RWPE1 (cell line): ENCODE measurements at regions not wholly inside any gene's neighbourhood (a gene's known extent, or its start where the extent isn't known, plus 50 kb on each side); places are given as distances from the start of the nearest gene placed in this dataset.

ENCODE experiments used
- CTCF ChIA-PET: fragments of 350-600 bp; sonication (Branson Sonifier 250); formaldehyde crosslinking; extraction: SDS; loops from one replicate; lab custom pipeline; 2021; lab: Yijun Ruan, JAX
- POLR2A ChIA-PET: fragments of 400-600 bp; formaldehyde crosslinking; extraction: SDS; loops from one replicate; lab custom pipeline; 2020; ENCODE audit warnings: antibody characterized with exemption; ENCODE audit not compliant: low non-redundant PET; lab: Yijun Ruan, JAX
- DNase-seq: peaks from one replicate; pipeline ENCODE4 v3.0.0; 2012; ENCODE audit warnings: low spot score
- H3K27ac ChIP-seq: fragments of 450-650 bp; 2 replicates; pipeline ENCODE4 v1.5.1; 2017
- CTCF ChIP-seq: fragments of 450-650 bp; conservative IDR thresholded peaks from 2 replicates; pipeline ENCODE4 v1.5.1; 2017; ENCODE audit warnings: low read depth, mild to moderate bottlenecking

- ChIA-PET CTCF (no interaction called here), POLR2A (no interaction called here)
- no peak for DNase-seq
- H3K27ac ChIP-seq, result no peak overlapping the region
- no peak for TF ChIP-seq CTCF
These were observed 203.5 kb upstream of the IRX3 start for GRCh38 chr16:54490112-54490488.

GRCh38 chr16:54489225-54490111, 202.9 kb upstream of the IRX3 start:
- POLR2A ChIA-PET, result no interaction called here
- no peak for DNase-seq
- CTCF ChIA-PET, result no interaction called here
- no peak for TF ChIP-seq CTCF
- no peak overlapping the region for H3K27ac ChIP-seq

- ChIA-PET POLR2A (no interaction called here), CTCF (no interaction called here)
- no peak overlapping the region for H3K27ac ChIP-seq
- TF ChIP-seq CTCF, result no peak
- DNase-seq, result no peak
These were observed 202.1 kb upstream of the IRX3 start for GRCh38 chr16:54488729-54489128.

- POLR2A ChIA-PET, result no interaction called here
- no peak overlapping the region for H3K27ac ChIP-seq
- no peak for DNase-seq
- CTCF ChIA-PET, result no interaction called here
- no peak for TF ChIP-seq CTCF
These were observed 201.3 kb upstream of the IRX3 start for GRCh38 chr16:54487933-54488332.

GRCh38 chr16:54484700-54485099, 198.1 kb upstream of the IRX3 start:
- TF ChIP-seq CTCF, result no peak
- H3K27ac ChIP-seq, result no peak overlapping the region
- no peak for DNase-seq
- CTCF ChIA-PET, result no interaction called here
- POLR2A ChIA-PET, result no interaction called here

- no peak for TF ChIP-seq CTCF
- no peak overlapping the region for H3K27ac ChIP-seq
- CTCF ChIA-PET, result no interaction called here
- DNase-seq, result no peak
- POLR2A ChIA-PET, result no interaction called here
These were observed 196.4 kb upstream of the IRX3 start for GRCh38 chr16:54482892-54483574.
